Femur (tissue), 1 donor: ENCODE measurements at regions not wholly inside any gene's neighbourhood (a gene's known extent, or its start where the extent isn't known, plus 50 kb on each side); places are given as distances from the start of the nearest gene placed in this dataset.

Experiments
- DNase-seq: peaks from one replicate; pipeline ENCODE4 v3.0.0-alpha.2; 2017

DNA sequence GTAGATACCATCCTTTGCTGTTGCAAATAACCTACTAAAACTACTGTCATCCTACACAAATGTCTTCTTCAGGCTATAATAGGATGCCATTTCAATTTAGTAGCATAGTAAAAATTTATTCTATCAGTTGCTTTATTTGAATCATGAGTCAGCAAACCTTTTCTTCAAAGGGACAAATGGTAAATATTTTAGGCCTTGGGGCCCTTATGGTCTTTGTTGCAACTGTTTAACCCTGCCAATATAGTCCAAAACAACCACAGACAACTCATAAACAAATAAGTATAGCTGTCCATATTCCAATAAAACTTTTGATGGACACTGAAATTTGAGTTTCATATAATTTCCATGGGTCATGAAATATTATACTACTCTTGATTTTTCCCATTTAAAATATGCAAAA lies 54.0 kb upstream of the CCBE1 start:
- DNase-seq = no peak

DNA sequence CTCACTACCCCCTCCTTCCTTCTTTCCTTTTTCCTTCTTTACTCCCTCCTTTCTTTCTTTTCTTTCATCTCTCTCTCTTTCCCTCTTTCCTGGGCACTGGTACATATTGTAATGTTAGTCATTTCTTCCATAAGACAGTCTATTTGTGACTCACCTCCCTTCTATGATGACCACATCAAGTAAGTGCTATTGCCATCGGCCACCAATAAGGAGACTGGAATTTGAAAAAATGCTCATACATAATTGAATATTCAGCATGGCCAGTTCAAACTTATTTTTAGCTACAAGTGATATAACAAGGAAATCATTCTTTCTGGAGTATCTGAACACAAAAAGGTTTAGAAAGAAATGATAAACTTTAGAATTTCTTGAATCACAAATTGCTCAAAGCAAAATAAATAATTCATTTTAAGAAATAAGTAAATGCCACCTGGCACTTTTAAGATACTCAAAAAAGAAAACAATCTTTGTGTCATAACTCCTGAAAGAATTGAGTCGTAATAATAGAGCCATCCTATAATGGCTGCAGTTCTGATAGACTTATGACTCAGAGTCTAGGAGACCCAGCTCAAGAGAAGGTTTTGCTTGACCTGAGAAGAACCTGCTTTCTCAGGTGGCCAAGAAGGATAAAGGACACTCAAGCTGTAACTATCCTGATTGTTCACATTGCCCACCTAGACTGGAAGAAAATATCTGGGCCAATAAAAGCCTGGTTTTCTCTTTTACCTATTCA lies 51.6 kb upstream of the CCBE1 start:
- no peak for DNase-seq
